ENCODE measurements at regions not wholly inside any gene's neighbourhood (a gene's known extent, or its start where the extent isn't known, plus 50 kb on each side); places are given as distances from the start of the nearest gene placed in this dataset.

- no peak for DNase-seq (ENCODE audit: low read depth in 2 of 3, low spot score in 2 of 3)
These were observed 108.5 kb upstream of the NHSL1 start for GRCh38 chr6:138607478-138608433.

GRCh38 chr6:138608896-138609295, 109.6 kb upstream of the NHSL1 start:
- no peak for DNase-seq (ENCODE audit: low read depth in 2 of 3, low spot score in 2 of 3)

GRCh38 chr6:138609801-138610430, 110.6 kb upstream of the NHSL1 start:
- no peak for DNase-seq (ENCODE audit: low read depth in 2 of 3, low spot score in 2 of 3)

- DNase-seq (ENCODE audit: low read depth in 2 of 3, low spot score in 2 of 3), result no peak
These were observed 111.5 kb upstream of the NHSL1 start for GRCh38 chr6:138610816-138611215.

- no peak for DNase-seq (ENCODE audit: low read depth in 2 of 3, low spot score in 2 of 3)
These were observed 114.9 kb upstream of the NHSL1 start for GRCh38 chr6:138614151-138614550.

GRCh38 chr6:138618168-138618567, 118.9 kb upstream of the NHSL1 start:
- DNase-seq (ENCODE audit: low read depth in 2 of 3, low spot score in 2 of 3), result no peak

GRCh38 chr6:138620630-138621029, 121.3 kb upstream of the NHSL1 start:
- no peak for DNase-seq (ENCODE audit: low read depth in 2 of 3, low spot score in 2 of 3)

GRCh38 chr6:138622967-138623366, 123.7 kb upstream of the NHSL1 start:
- no peak for DNase-seq (ENCODE audit: low read depth in 2 of 3, low spot score in 2 of 3)

- no peak for DNase-seq (ENCODE audit: low read depth in 2 of 3, low spot score in 2 of 3)
These were observed 132.3 kb upstream of the NHSL1 start for GRCh38 chr6:138631566-138631965.

GRCh38 chr6:138637822-138638221, 135.7 kb upstream of the CCDC28A start:
- DNase-seq (ENCODE audit: low read depth in 2 of 3, low spot score in 2 of 3), result no peak

- DNase-seq (ENCODE audit: low read depth in 2 of 3, low spot score in 2 of 3), result no peak
These were observed 135.0 kb upstream of the CCDC28A start for GRCh38 chr6:138638604-138639003.

GRCh38 chr6:138640028-138640427, 133.5 kb upstream of the CCDC28A start:
- DNase-seq (ENCODE audit: low read depth in 2 of 3, low spot score in 2 of 3), result no peak

- no peak for DNase-seq (ENCODE audit: low read depth in 2 of 3, low spot score in 2 of 3)
These were observed 130.4 kb upstream of the CCDC28A start for GRCh38 chr6:138643210-138643609.

- DNase-seq (ENCODE audit: low read depth in 2 of 3, low spot score in 2 of 3), result no peak
These were observed 127.5 kb upstream of the CCDC28A start for GRCh38 chr6:138645976-138646640.

- no peak for DNase-seq (ENCODE audit: low read depth in 2 of 3, low spot score in 2 of 3)
These were observed 126.6 kb upstream of the CCDC28A start for GRCh38 chr6:138647006-138647405.

GRCh38 chr6:138648127-138648526, 125.4 kb upstream of the CCDC28A start:
- DNase-seq (ENCODE audit: low read depth in 2 of 3, low spot score in 2 of 3), result no peak

GRCh38 chr6:138651491-138651890, 122.1 kb upstream of the CCDC28A start:
- DNase-seq (ENCODE audit: low read depth in 2 of 3, low spot score in 2 of 3), result no peak

GRCh38 chr6:138652824-138653223, 120.7 kb upstream of the CCDC28A start:
- DNase-seq (ENCODE audit: low read depth in 2 of 3, low spot score in 2 of 3), result no peak

GRCh38 chr6:138653435-138653834, 120.1 kb upstream of the CCDC28A start:
- no peak for DNase-seq (ENCODE audit: low read depth in 2 of 3, low spot score in 2 of 3)

GRCh38 chr6:138654715-138655634, 118.6 kb upstream of the CCDC28A start:
- no peak for DNase-seq (ENCODE audit: low read depth in 2 of 3, low spot score in 2 of 3)
